ENCODE measurements at regions not wholly inside any gene's neighbourhood (a gene's known extent, or its start where the extent isn't known, plus 50 kb on each side); places are given as distances from the start of the nearest gene placed in this dataset.
A peak's percentile ranks its signal among the peaks of the same experiment; 100 is the strongest.

DNA sequence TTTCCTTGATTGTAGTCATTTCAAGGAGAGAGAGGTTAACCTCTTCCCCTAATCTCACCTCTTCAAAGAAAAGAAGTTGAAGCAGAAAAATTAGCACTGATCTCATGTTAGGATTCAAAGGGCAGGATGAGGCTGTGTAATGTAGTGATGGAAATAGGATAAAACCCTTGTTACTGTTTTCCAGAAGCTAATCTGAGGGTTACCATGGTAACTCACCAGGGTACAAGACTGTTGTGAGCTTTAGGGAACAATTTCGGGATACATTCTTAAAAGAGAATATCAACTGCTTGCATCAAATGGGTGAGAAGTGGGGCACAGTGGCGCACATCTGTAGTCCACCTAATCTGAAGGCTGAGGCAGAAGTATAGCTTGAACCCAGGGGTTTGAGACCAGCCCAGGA, 64.9 kb upstream of the SLC39A10 start:
- H2BK12ac ChIP-seq (ENCODE audit: low read depth, low read length) = no peak overlapping the region; the same call in 1 of the 2 replicates
- no peaks in the 10 kb centered on the region for H3K27me3 ChIP-seq (replicated peaks in 1 of 4; ENCODE audit: control insufficient read depth in 3 of 4, extremely low read depth in 1 of 4, insufficient read depth in 3 of 4, low read length in 3 of 4)
- POLR2A ChIA-PET (ENCODE audit: partially characterized antibody) = interaction anchor here (0.7 to 1.5 kb wide), 3 partner anchors 16 to 54 kb away, joined by 3 to 4 read pairs (median 4); no protein-coding TSS in a partner anchor
- WGBS, 2 experiments (ENCODE audit: extremely low coverage in 1 of 2, insufficient coverage in 1 of 2, insufficient read length in 1 of 2, insufficient replicate concordance in 2 of 2, low coverage in 1 of 2, low lambda C conversion rate in 2 of 2, missing lambda C conversion rate in 1 of 2) = 94% methylated on average over 2 of the region's 2 CpGs; no CpG with 5 or more reads in 1 of the 2 experiments
- FAIRE-seq (peak; percentile 7), DNase-seq (ENCODE audit: low read depth in 1 of 2, low spot score in 2 of 2) (no peak)
- CTCF ChIA-PET (ENCODE audit: partially characterized antibody) = interaction anchor here (0.6 to 1.3 kb wide), 3 partner anchors 9 to 224 kb away, joined by 3 to 5 read pairs (median 3); no protein-coding TSS in a partner anchor
- no peak overlapping the region for H3K4ac ChIP-seq (replicated peaks; ENCODE audit: insufficient read length, low read depth, low read length)
- no peak overlapping the region for H2BK120ac ChIP-seq (replicated peaks; ENCODE audit: low read depth, low read length)
- H3K36me3 ChIP-seq (ENCODE audit: control insufficient read depth in 2 of 4, insufficient read depth in 4 of 4, low read length in 3 of 4) = no peaks in the 10 kb centered on the region
- no peak overlapping the region for H3K56ac ChIP-seq (replicated peaks; ENCODE audit: insufficient read length, low read depth, low read length)
- no peak overlapping the region for H3K4me2 ChIP-seq (ENCODE audit: insufficient read depth in 1 of 2, low read depth in 2 of 2, low read length in 2 of 2)
- H3K23me2 ChIP-seq (ENCODE audit: low read depth, low read length) = no peaks in the 10 kb centered on the region
- H4K8ac ChIP-seq (ENCODE audit: extremely low read depth, insufficient read depth, low read length) = no peak overlapping the region
- peaks cover 0 to 15% (median 5%) of the 10 kb centered on the region in 4 experiments; a peak in 4 of 7 replicates for H3K4me1 ChIP-seq (replicated peaks in 1 of 4; ENCODE audit: control insufficient read depth in 3 of 4, insufficient read depth in 4 of 4, low read length in 3 of 4)
- H4K20me1 ChIP-seq (replicated peaks in 1 of 2; ENCODE audit: control insufficient read depth in 1 of 2, insufficient read depth in 2 of 2, low read length in 2 of 2) = no peaks in the 10 kb centered on the region
- H3K27ac ChIP-seq (ENCODE audit: low read depth, low read length) = peak overlapping the region; percentile 55; the same call in 1 of the 2 replicates
- H3K4me3 ChIP-seq (ENCODE audit: extremely low read depth in 1 of 4, insufficient read depth in 2 of 4, low read depth in 3 of 4, low read length in 4 of 4) = no peak overlapping the region
- peak overlapping the region; percentile 54; the same call in 1 of the 2 replicates for H2AK5ac ChIP-seq (ENCODE audit: low read depth, low read length)
- H2AFZ ChIP-seq (ENCODE audit: low read length) = no peak overlapping the region
- H4K91ac ChIP-seq (replicated peaks; ENCODE audit: insufficient read length, low read length) = no peak overlapping the region
- no peak overlapping the region for H3K18ac ChIP-seq (ENCODE audit: extremely low read depth, low read length)
- H3K9ac ChIP-seq (replicated peaks in 1 of 4; ENCODE audit: extremely low read depth in 1 of 4, low read depth in 3 of 4, low read length in 3 of 4) = no peak overlapping the region
- H3K14ac ChIP-seq (ENCODE audit: insufficient read length) = no peak overlapping the region
- H2BK5ac ChIP-seq (ENCODE audit: low read depth, low read length) = no peak overlapping the region
- no peak overlapping the region for H2BK20ac ChIP-seq (ENCODE audit: low read length)
- no peaks in the 10 kb centered on the region for H3K9me3 ChIP-seq (ENCODE audit: insufficient read depth in 2 of 2, low read depth in 1 of 2, low read length in 1 of 2)
- no peak overlapping the region for H4K5ac ChIP-seq (ENCODE audit: insufficient read length, low read depth, low read length)
- H3K79me2 ChIP-seq (ENCODE audit: control insufficient read depth in 1 of 2, insufficient read depth in 2 of 2, low read length in 2 of 2) = peaks cover 4 to 74% of the 10 kb centered on the region in 2 experiments; a peak in 3 of 4 replicates
- H3K79me1 ChIP-seq (ENCODE audit: low read depth, low read length) = peaks cover 3% of the 10 kb centered on the region; the same call in 1 of the 2 replicates
- no peak overlapping the region for H2BK15ac ChIP-seq (ENCODE audit: low read length)
- H3K23ac ChIP-seq (ENCODE audit: insufficient read length) = no peak overlapping the region
- TF ChIP-seq EGR1 (IDR thresholded peaks at IDR 0.05; ENCODE audit: borderline replicate concordance, low read depth, low read length) (no peak), NANOG (IDR thresholded peaks at IDR 0.05; ENCODE audit: insufficient read depth, low read depth, low read length, poor library complexity, severe bottlenecking) (no peak), SIRT6 (IDR thresholded peaks at IDR 0.05; ENCODE audit: low read length) (no peak), MAFK (IDR thresholded peaks at IDR 0.05; ENCODE audit: low read depth, low read length) (no peak), ZNF274 (IDR thresholded peaks at IDR 0.05; ENCODE audit: borderline replicate concordance, extremely low read depth, low read length) (no peak), KDM4A (IDR thresholded peaks at IDR 0.05; ENCODE audit: low read depth, low read length, severe bottlenecking) (no peak), BRCA1 (IDR thresholded peaks at IDR 0.05; ENCODE audit: low read depth, low read length) (no peak), SP1 (IDR thresholded peaks at IDR 0.05; ENCODE audit: low read depth, low read length) (no peak), BACH1 (IDR thresholded peaks at IDR 0.05; ENCODE audit: low read length) (no peak), EP300 (IDR thresholded peaks at IDR 0.05; ENCODE audit: borderline replicate concordance in 1 of 2, low read depth in 2 of 2, low read length in 2 of 2) (no peak), POU5F1 (IDR thresholded peaks at IDR 0.05; ENCODE audit: low read depth, low read length) (no peak), E2F6 (IDR thresholded peaks at IDR 0.05) (no peak), TEAD4 (IDR thresholded peaks at IDR 0.05; ENCODE audit: low read depth, low read length) (no peak)
- TF ChIP-seq, protein P1, sequence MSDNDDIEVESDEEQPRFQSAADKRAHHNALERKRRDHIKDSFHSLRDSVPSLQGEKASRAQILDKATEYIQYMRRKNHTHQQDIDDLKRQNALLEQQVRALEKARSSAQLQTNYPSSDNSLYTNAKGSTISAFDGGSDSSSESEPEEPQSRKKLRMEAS (IDR thresholded peaks at IDR 0.05) = no peak
